ENCODE measurements at regions not wholly inside any gene's neighbourhood (a gene's known extent, or its start where the extent isn't known, plus 50 kb on each side); places are given as distances from the start of the nearest gene placed in this dataset.

DNA sequence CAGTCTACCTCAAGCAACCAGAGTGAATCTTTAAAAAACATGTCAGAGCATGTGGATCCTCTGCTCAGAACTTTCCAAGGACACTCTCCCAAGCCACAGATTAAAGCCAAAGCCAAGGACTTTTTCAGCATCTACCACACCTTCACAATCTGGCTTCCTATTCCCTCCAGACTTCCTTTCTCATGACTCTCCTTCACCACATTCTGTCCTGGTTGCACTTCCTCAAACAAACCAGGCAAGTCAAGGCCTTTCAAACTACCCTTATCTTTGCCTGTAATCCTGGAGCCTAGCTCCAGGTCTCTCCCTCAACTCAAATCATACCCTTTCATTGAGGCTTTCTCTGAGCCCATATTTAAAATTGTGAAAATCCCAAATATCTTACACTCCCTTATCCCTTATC is 191.6 kb upstream of the GALNTL6 start:
- TF ChIP-seq CTCF (IDR thresholded peaks at IDR 0.05) (no peak), ZFX (IDR thresholded peaks at IDR 0.05; ENCODE audit: borderline replicate concordance) (no peak)

GRCh38 chr4:171612907-171613306 is 200.3 kb upstream of the GALNTL6 start:
- H3K27ac ChIP-seq: no peak overlapping the region
- TF ChIP-seq CTCF (IDR thresholded peaks at IDR 0.05) (no peak), ZFX (IDR thresholded peaks at IDR 0.05; ENCODE audit: borderline replicate concordance) (no peak)

More for the DNA sequence above, 191.6 kb upstream of the GALNTL6 start:
- no peak overlapping the region for H3K27ac ChIP-seq

DNA sequence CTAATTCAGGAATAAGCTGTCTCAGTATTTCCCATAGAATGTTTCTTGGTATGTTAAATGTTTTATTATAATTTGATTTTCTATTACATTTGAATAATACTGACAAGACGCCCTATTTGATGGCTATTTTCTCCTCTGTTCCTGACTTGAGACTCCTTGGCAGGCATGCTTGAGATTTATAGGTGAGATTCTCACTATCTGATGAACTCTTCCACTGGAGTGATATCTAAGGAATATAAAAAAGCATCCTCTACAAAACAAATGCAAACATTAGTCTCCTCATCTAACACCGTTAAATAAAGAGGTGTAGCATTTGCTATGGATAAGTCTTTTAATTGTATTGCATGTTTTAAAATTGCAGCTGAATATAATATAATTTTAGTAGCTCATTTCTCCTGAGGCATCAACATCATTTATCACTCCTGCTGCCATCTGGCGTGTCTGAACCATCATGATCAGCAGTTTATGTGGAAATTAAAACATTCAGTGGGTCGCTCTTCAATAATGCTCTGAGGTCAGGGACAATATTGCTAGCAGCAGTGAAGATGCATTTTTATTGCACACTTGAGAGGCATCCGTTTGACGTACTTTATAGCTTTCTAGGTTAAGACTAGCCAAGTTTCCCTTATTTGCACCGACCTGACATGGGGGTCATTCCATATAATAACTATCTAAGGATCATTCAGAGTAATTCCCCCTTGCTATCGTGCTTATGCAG is 210.4 kb upstream of the GALNTL6 start:
- TF ChIP-seq ZFX (IDR thresholded peaks at IDR 0.05; ENCODE audit: borderline replicate concordance) (no peak), CTCF (IDR thresholded peaks at IDR 0.05) (no peak)
- H3K27ac ChIP-seq: no peak overlapping the region

DNA sequence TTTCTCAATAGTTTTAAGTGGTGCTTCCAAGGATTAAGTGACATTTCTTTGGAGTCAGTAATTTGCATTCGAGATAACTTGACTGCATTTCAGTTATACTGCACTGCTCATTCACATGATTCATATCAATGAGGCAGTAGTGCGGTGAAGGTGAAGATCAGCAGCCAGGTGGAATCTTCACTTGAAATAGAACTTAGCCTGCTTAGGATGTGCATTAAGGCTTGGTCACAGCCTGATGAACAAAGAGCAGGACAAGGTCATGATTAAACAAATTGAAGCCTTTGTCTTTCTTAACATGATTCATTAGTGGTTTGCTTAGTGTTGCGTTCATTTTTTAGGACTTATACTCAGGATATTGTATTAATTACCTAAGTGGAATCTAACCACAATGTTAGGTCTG is 212.1 kb upstream of the GALNTL6 start:
- no peak overlapping the region for H3K27ac ChIP-seq
- TF ChIP-seq CTCF (IDR thresholded peaks at IDR 0.05) (no peak), ZFX (IDR thresholded peaks at IDR 0.05; ENCODE audit: borderline replicate concordance) (no peak)

GRCh38 chr4:171599628-171600027 is 213.6 kb upstream of the GALNTL6 start:
- TF ChIP-seq ZFX (IDR thresholded peaks at IDR 0.05; ENCODE audit: borderline replicate concordance) (no peak), CTCF (IDR thresholded peaks at IDR 0.05) (no peak)
- H3K27ac ChIP-seq: no peak overlapping the region

- H3K27ac ChIP-seq: no peak overlapping the region
- TF ChIP-seq CTCF (IDR thresholded peaks at IDR 0.05): no peak
- no peak for TF ChIP-seq ZFX (IDR thresholded peaks at IDR 0.05; ENCODE audit: borderline replicate concordance)
Measured at GRCh38 chr4:171594293-171594692, 218.9 kb upstream of the GALNTL6 start.

DNA sequence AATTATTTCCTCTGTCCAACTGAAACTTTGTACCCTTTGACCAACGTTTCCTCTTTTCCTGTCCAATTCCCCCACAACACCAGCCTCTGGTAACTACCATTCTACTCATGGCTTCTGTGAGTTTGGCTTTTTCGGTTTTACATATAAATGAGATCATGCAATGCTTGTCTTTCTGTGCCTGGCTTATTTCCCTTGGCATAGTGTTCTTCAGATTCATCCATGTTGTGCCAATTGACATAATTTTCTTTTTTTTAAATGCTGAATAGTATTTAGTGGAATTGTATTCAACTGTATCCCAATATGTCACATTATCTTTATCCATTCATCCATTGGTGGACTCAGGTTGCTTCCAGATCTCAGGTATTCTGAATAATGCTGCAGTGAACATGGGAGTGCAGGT is 222.5 kb upstream of the GALNTL6 start:
- no peak overlapping the region for H3K27ac ChIP-seq
- no peak for TF ChIP-seq ZFX (IDR thresholded peaks at IDR 0.05; ENCODE audit: borderline replicate concordance)
- TF ChIP-seq CTCF (IDR thresholded peaks at IDR 0.05): no peak
